Upper lobe of right lung (tissue), 1 donor: ENCODE measurements at regions not wholly inside any gene's neighbourhood (a gene's known extent, or its start where the extent isn't known, plus 50 kb on each side); places are given as distances from the start of the nearest gene placed in this dataset.

Experiments
- ATAC-seq: fragments of 200-7000 bp; cut with Tn5 transposase; one replicate; pipeline ENCODE4 v1.9.1; 2020; ENCODE audit warnings: mild to moderate bottlenecking, moderate library complexity
- DNase-seq: peaks from one replicate; pipeline ENCODE4 v3.0.0-alpha.2; 2020
- H3K27ac ChIP-seq: fragments of 200-600 bp; one replicate; pipeline ENCODE4 v1.8.0; 2022
- H3K27me3 ChIP-seq: fragments of 200-600 bp; one replicate; pipeline ENCODE4 v1.8.0; 2022; ENCODE audit warnings: mild to moderate bottlenecking
- H3K36me3 ChIP-seq: fragments of 200-600 bp; one replicate; pipeline ENCODE4 v1.8.0; 2022
- H3K4me1 ChIP-seq: fragments of 200-600 bp; one replicate; pipeline ENCODE4 v1.8.0; 2022
- H3K4me3 ChIP-seq: fragments of 200-600 bp; one replicate; pipeline ENCODE4 v1.8.0; 2022; ENCODE audit warnings: mild to moderate bottlenecking
- H3K9me3 ChIP-seq: fragments of 200-600 bp; one replicate; pipeline ENCODE4 v1.8.0; 2022
- CTCF ChIP-seq: fragments of 200-600 bp; IDR thresholded peaks from one replicate; pipeline ENCODE4 v1.8.0; 2022; ENCODE audit warnings: antibody characterized with exemption
- intact Hi-C: fragments of 100-400 bp; cut with DNase I; formaldehyde crosslinking; loops from one replicate; pipeline ENCODE4 v1.11.0; 2022
- donor health status: DM: no; HTN: yes; CAD: no; lungs with severe emphysema.

DNA sequence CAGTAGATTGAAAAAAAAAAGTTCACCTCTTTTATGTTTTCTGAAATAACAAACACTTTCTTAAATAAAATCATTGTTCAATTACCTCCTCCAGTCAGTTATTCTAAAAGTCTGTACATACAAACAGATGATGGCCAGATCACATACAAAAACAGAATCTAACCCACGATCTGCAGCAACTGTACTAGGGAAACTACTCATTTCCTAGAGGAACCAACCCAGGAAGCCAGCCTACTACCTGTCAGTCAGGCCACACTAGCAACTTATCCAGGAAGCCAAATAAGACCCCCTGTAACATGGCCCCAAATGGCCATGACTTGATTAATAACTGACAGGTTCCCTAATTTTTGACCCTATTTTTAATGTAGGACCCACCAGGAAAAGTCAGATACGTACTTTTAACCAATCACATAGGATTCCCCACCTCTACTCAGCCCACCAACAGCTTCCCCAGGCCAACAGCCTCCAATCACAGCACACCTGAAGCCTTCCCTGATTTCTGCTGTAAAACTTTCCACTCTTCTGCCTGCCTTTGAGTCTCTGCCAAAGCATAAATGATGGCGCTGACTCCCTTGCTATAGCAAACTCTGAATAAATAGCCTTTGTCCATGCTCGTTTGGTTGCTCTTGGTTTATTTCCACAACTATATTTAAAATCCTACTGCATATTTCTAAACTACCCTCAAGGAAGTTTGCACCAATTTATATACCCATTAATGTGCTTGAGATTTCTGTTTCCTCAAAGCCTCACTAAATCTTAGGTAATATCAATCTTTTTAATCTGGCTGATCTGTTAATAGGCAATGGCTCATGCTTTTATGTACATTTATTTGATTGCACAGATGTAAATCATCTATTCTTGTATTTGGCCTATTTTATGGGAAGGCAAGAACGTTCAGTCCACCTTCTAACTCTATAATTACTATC, 486.4 kb downstream of the FBXO15 start:
- no peaks in the 10 kb centered on the region for H3K4me1 ChIP-seq
- no peak for TF ChIP-seq CTCF
- no peaks in the 10 kb centered on the region for H3K27me3 ChIP-seq
- intact Hi-C loops, result no loop called here
- no peak overlapping the region for H3K4me3 ChIP-seq
- no peaks in the 10 kb centered on the region for H3K9me3 ChIP-seq
- no peak for ATAC-seq
- DNase-seq, result no peak
- no peaks in the 10 kb centered on the region for H3K36me3 ChIP-seq
- no peak overlapping the region for H3K27ac ChIP-seq

DNA sequence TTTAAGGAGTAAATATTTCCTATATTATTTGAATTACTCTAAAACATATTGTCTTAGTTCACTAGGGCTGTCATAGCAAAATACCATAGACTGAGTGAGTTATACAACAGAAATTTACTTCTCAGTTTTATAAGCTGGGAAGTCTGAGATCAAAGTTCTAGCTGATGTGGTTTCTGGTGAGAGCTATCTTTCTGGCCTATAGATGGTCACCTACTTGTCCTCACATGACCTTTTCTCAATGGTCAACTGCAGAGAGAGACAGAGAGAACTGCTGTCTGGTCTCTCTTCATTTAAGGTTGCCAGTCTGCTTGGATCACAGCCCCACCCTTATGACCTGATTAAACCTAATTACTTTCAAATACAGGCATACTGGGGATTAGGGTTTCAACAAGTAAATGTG, 490.9 kb downstream of the FBXO15 start:
- ATAC-seq (no peak), DNase-seq (no peak)
- intact Hi-C loops, result no loop called here
- H3K36me3 ChIP-seq, result no peaks in the 10 kb centered on the region
- H3K9me3 ChIP-seq, result no peaks in the 10 kb centered on the region
- H3K27me3 ChIP-seq, result no peaks in the 10 kb centered on the region
- no peaks in the 10 kb centered on the region for H3K4me1 ChIP-seq
- H3K4me3 ChIP-seq, result no peak overlapping the region
- no peak overlapping the region for H3K27ac ChIP-seq
- no peak for TF ChIP-seq CTCF

DNA sequence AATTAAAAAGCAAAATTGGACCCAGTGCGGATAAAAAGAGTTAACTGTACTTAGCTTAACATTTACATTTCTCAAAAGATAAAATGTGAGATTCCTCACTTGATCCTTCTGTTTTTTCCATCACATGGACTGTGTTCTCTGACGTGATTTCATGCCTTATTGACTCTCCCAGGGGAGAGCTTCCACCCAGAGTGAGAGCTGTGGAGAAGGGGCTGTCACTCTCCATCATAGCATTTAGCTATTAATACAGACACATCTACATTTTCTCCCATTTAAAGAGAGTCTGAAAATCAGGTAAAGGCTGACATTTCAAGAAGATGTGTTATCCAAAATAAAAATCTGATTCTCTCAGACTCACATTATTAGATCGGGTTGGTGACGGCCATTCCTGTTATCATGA, 493.8 kb downstream of the FBXO15 start:
- intact Hi-C loops, result no loop called here
- no peak for TF ChIP-seq CTCF
- Histone ChIP-seq H3K9me3 (no peaks in the 10 kb centered on the region), H3K27ac (no peak overlapping the region), H3K27me3 (no peaks in the 10 kb centered on the region), H3K4me1 (no peaks in the 10 kb centered on the region), H3K4me3 (no peak overlapping the region), H3K36me3 (no peaks in the 10 kb centered on the region)
- DNase-seq (no peak), ATAC-seq (no peak)

- Histone ChIP-seq H3K36me3 (no peaks in the 10 kb centered on the region), H3K4me3 (no peak overlapping the region), H3K27ac (no peak overlapping the region), H3K4me1 (no peaks in the 10 kb centered on the region), H3K9me3 (no peaks in the 10 kb centered on the region), H3K27me3 (no peaks in the 10 kb centered on the region)
- no peak for TF ChIP-seq CTCF
- no peak for DNase-seq
- ATAC-seq, result no peak
- intact Hi-C loops, result no loop called here
Observed at GRCh38 chr18:73653251-73653650, 494.4 kb downstream of the FBXO15 start.

- H3K9me3 ChIP-seq, result no peaks in the 10 kb centered on the region
- no peak overlapping the region for H3K27ac ChIP-seq
- ATAC-seq (no peak), DNase-seq (no peak)
- no peaks in the 10 kb centered on the region for H3K4me1 ChIP-seq
- intact Hi-C loops, result no loop called here
- H3K4me3 ChIP-seq, result no peak overlapping the region
- no peaks in the 10 kb centered on the region for H3K36me3 ChIP-seq
- H3K27me3 ChIP-seq, result no peaks in the 10 kb centered on the region
- TF ChIP-seq CTCF, result no peak
Observed at GRCh38 chr18:73647391-73647790, 500.2 kb downstream of the FBXO15 start.
